ENCODE measurements at regions not wholly inside any gene's neighbourhood (a gene's known extent, or its start where the extent isn't known, plus 50 kb on each side); places are given as distances from the start of the nearest gene placed in this dataset.

DNA sequence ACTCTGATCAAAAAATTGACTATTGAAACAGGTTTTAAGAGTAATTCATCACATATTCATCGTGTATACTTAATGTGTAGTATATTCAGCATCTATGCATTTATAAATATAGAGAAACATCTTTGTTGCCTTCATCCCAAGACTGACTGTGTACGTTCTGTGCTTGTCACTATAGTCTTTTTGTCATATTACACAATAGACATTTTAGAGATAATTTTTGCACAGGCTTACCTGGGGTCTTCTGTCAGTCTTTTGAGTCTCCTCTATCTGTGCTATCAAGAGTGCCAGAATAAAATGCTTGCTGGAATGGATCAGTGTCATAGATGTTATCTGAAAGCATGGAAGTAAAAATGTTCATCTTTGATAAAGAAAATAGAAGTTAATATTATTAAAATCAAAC lies 1047.7 kb upstream of the NRXN1 start:
- H3K27me3 ChIP-seq, result no peaks in the 10 kb centered on the region
- no peak overlapping the region for H3K27ac ChIP-seq
- H3K4me1 ChIP-seq, result no peaks in the 10 kb centered on the region
- no peak for DNase-seq
- H3K36me3 ChIP-seq, result no peaks in the 10 kb centered on the region
- no peak overlapping the region for H3K4me3 ChIP-seq
- TF ChIP-seq EP300 (IDR thresholded peaks at IDR 0.05; ENCODE audit: low read depth) (no peak), POLR2AphosphoS5 (IDR thresholded peaks at IDR 0.05) (no peak), POLR2A (IDR thresholded peaks at IDR 0.05) (no peak)
- TF ChIP-seq, protein P1, sequence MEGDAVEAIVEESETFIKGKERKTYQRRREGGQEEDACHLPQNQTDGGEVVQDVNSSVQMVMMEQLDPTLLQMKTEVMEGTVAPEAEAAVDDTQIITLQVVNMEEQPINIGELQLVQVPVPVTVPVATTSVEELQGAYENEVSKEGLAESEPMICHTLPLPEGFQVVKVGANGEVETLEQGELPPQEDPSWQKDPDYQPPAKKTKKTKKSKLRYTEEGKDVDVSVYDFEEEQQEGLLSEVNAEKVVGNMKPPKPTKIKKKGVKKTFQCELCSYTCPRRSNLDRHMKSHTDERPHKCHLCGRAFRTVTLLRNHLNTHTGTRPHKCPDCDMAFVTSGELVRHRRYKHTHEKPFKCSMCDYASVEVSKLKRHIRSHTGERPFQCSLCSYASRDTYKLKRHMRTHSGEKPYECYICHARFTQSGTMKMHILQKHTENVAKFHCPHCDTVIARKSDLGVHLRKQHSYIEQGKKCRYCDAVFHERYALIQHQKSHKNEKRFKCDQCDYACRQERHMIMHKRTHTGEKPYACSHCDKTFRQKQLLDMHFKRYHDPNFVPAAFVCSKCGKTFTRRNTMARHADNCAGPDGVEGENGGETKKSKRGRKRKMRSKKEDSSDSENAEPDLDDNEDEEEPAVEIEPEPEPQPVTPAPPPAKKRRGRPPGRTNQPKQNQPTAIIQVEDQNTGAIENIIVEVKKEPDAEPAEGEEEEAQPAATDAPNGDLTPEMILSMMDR (IDR thresholded peaks at IDR 0.05), result no peak
- 72 to 77% methylated on average over 2 of the region's 2 CpGs for WGBS, 2 donors (ENCODE audit: low coverage in 1 of 2)
- intact Hi-C loops (cut with DNase I; ENCODE audit: low total_unique reads), result no loop called here
- H3K9me3 ChIP-seq, result no peaks in the 10 kb centered on the region
- in situ Hi-C loops (cut with MboI; ENCODE audit: low pct_ligation_motif_present in 1 of 4, low pct_unique_long_range_greater_than_20kb in 1 of 4, low sequenced_read_pairs in 3 of 4), result no loop called here

DNA sequence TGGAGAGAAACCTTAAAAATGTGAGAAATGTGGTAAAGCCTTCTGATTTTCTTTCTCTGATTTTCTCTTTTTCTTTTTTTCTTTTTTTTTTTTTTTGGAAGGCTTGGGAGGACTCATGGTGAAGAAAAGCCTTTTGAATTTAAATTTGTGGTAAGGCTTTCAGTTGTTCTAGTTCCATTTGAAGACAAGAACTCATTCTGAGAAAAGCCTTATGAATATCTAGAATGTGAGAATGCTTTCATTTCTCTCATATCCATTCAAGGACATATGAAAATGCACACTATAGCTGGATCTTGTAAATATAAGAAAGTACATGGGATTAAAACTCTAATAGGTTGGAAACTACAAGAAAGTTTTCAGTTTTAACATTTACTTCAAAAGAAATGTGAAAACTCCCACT lies 1045.2 kb upstream of the NRXN1 start:
- DNase-seq, result no peak
- Histone ChIP-seq H3K9me3 (no peaks in the 10 kb centered on the region), H3K27me3 (no peaks in the 10 kb centered on the region), H3K27ac (no peak overlapping the region), H3K4me1 (no peaks in the 10 kb centered on the region), H3K36me3 (no peaks in the 10 kb centered on the region), H3K4me3 (no peak overlapping the region)
- intact Hi-C loops (cut with DNase I; ENCODE audit: low total_unique reads), result no loop called here
- in situ Hi-C loops (cut with MboI; ENCODE audit: low pct_ligation_motif_present in 1 of 4, low pct_unique_long_range_greater_than_20kb in 1 of 4, low sequenced_read_pairs in 3 of 4), result no loop called here
- TF ChIP-seq POLR2A (IDR thresholded peaks at IDR 0.05), result no peak
- TF ChIP-seq EP300 (IDR thresholded peaks at IDR 0.05; ENCODE audit: low read depth), result no peak
- TF ChIP-seq POLR2AphosphoS5 (IDR thresholded peaks at IDR 0.05), result no peak
- TF ChIP-seq, protein P1 (IDR thresholded peaks at IDR 0.05), result no peak

DNA sequence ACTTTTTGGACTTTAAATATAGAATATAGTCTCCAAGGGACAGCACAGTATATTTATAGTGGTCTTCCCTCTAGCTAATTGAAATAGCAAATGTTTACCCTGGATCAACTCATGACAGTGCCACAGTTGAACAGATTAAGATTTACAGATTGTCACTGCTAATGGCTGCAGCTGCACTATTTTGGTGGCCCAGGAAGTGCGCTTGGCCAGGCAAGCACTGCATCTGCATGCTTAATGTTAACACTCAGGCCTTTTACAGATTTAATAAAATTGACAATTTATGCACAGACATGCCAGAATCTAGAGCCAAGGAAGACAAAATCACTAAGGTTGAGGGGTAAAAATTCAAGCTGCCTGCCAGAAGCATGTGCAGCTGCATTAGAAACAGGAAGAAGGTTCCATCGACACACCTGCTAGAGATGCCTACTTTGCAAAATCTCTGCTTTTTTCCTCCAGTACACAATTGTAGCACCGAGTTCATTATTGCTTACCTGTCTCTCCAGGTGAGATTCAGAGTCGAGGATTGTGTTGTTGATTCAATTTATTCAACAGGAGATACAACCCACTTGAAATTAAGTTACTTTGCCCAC lies 1042.3 kb upstream of the NRXN1 start:
- TF ChIP-seq, protein P1 (IDR thresholded peaks at IDR 0.05), result no peak
- TF ChIP-seq POLR2A (IDR thresholded peaks at IDR 0.05), result no peak
- TF ChIP-seq EP300 (IDR thresholded peaks at IDR 0.05; ENCODE audit: low read depth), result no peak
- TF ChIP-seq POLR2AphosphoS5 (IDR thresholded peaks at IDR 0.05), result no peak
- no peaks in the 10 kb centered on the region for H3K9me3 ChIP-seq
- no peak for DNase-seq
- intact Hi-C loops (cut with DNase I; ENCODE audit: low total_unique reads), result no loop called here
- in situ Hi-C loops (cut with MboI; ENCODE audit: low pct_ligation_motif_present in 1 of 4, low pct_unique_long_range_greater_than_20kb in 1 of 4, low sequenced_read_pairs in 3 of 4), result no loop called here
- H3K27me3 ChIP-seq, result no peaks in the 10 kb centered on the region
- no peak overlapping the region for H3K4me3 ChIP-seq
- no peak overlapping the region for H3K27ac ChIP-seq
- no peaks in the 10 kb centered on the region for H3K36me3 ChIP-seq
- no peaks in the 10 kb centered on the region for H3K4me1 ChIP-seq
- WGBS, 2 donors (ENCODE audit: low coverage in 1 of 2), result 33 to 69% methylated on average over 3 to 4 of the region's 4 CpGs

DNA sequence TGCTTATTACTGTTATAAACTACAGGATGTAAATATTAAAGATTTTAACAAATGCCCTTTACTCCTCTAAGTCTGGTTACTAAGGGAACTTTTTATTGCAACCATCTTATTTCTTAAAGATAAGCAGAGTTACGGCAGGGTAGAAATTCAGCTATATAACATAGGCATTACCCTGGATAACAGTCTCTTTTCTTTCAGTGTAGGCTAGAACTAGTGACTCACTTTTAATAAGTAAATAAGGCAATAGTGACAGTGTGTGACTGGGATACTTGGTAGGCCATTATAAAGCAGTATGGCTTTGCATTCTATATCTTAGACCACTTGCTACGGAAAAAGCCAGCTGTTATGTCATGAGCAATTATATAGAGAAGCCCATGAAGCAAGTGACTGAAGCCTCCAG lies 1041.0 kb upstream of the NRXN1 start:
- TF ChIP-seq POLR2A (IDR thresholded peaks at IDR 0.05) (no peak), POLR2AphosphoS5 (IDR thresholded peaks at IDR 0.05) (no peak), EP300 (IDR thresholded peaks at IDR 0.05; ENCODE audit: low read depth) (no peak)
- H3K9me3 ChIP-seq, result no peaks in the 10 kb centered on the region
- 51 to 61% methylated on average over 2 of the region's 2 CpGs for WGBS, 2 donors (ENCODE audit: low coverage in 1 of 2)
- intact Hi-C loops (cut with DNase I; ENCODE audit: low total_unique reads) (no loop called here), in situ Hi-C loops (cut with MboI; ENCODE audit: low pct_ligation_motif_present in 1 of 4, low pct_unique_long_range_greater_than_20kb in 1 of 4, low sequenced_read_pairs in 3 of 4) (no loop called here)
- H3K36me3 ChIP-seq, result no peaks in the 10 kb centered on the region
- H3K4me3 ChIP-seq, result no peak overlapping the region
- no peak overlapping the region for H3K27ac ChIP-seq
- H3K4me1 ChIP-seq, result no peaks in the 10 kb centered on the region
- no peak for DNase-seq
- no peaks in the 10 kb centered on the region for H3K27me3 ChIP-seq

DNA sequence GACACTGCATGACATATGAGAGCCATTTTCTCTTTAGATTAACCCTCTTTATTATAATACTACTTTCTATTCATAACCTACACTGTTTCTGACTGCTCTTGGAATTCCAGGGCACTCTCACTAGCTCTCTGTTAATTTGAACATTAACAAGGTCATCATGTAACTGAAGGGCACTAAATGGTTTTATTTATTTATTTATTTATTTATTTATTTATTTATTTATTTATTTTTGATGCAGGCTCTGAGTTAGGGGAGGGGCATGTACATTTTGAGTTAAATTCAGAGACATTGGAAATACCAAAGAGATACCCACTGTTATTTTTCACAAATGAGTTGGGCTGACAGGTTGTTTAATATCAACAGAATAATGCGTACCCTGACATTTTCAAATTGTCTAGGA lies 1038.7 kb upstream of the NRXN1 start:
- no peak for DNase-seq
- in situ Hi-C loops (cut with MboI; ENCODE audit: low pct_ligation_motif_present in 1 of 4, low pct_unique_long_range_greater_than_20kb in 1 of 4, low sequenced_read_pairs in 3 of 4), result no loop called here
- WGBS, 2 donors (ENCODE audit: low coverage in 1 of 2), result 97 to 100% methylated on average over 1 of the region's 1 CpG

More for the DNA sequence above, 1038.7 kb upstream of the NRXN1 start:
- Histone ChIP-seq H3K4me3 (no peak overlapping the region), H3K27me3 (no peaks in the 10 kb centered on the region), H3K4me1 (no peaks in the 10 kb centered on the region), H3K27ac (no peak overlapping the region), H3K36me3 (no peaks in the 10 kb centered on the region), H3K9me3 (no peaks in the 10 kb centered on the region)
- intact Hi-C loops (cut with DNase I; ENCODE audit: low total_unique reads), result no loop called here
- TF ChIP-seq, protein P1 (IDR thresholded peaks at IDR 0.05), result no peak
- TF ChIP-seq POLR2AphosphoS5 (IDR thresholded peaks at IDR 0.05) (no peak), EP300 (IDR thresholded peaks at IDR 0.05; ENCODE audit: low read depth) (no peak), POLR2A (IDR thresholded peaks at IDR 0.05) (no peak)

Data from transverse colon (tissue), 4 donors.